WTC11 (cell line): ENCODE measurements at regions not wholly inside any gene's neighbourhood (a gene's known extent, or its start where the extent isn't known, plus 50 kb on each side); places are given as distances from the start of the nearest gene placed in this dataset.

Source experiments
- ATAC-seq: fragments of 200-7000 bp; cut with Tn5 transposase; 2 replicates; pipeline ENCODE4 v1.10.0; 2021; ENCODE audit warnings: mild to moderate bottlenecking, moderate library complexity
- CTCF ChIA-PET: fragments of 300-600 bp; sonication (Branson Sonifier 250); formaldehyde crosslinking; loops from one replicate; lab custom pipeline; 2021; ENCODE audit warnings: antibody characterized with exemption; lab: Charles Lee
- POLR2A ChIA-PET: fragments of 350-600 bp; sonication (Branson Sonifier 250); formaldehyde crosslinking; loops from one replicate; lab custom pipeline; 2021; ENCODE audit warnings: antibody characterized with exemption; lab: Charles Lee
- DNase-seq: peaks from one replicate; pipeline ENCODE4 v3.0.0; 2021; ENCODE audit warnings: low spot score
- H3K27ac Mint-ChIP-seq: 2 replicates; pipeline ENCODE4 v1.8.0; 2021; ENCODE audit warnings: mixed read lengths
- H3K27me3 Mint-ChIP-seq: 2 replicates; pipeline ENCODE4 v1.8.0; 2021; ENCODE audit warnings: low read depth, mild to moderate bottlenecking, moderate library complexity, mixed read lengths
- H3K36me3 Mint-ChIP-seq: 2 replicates; pipeline ENCODE4 v1.8.0; 2021; ENCODE audit warnings: mixed read lengths
- H3K4me1 Mint-ChIP-seq: 2 replicates; pipeline ENCODE4 v1.8.0; 2022; ENCODE audit warnings: mixed read lengths
- H3K4me3 Mint-ChIP-seq: 2 replicates; pipeline ENCODE4 v1.8.0; 2021; ENCODE audit warnings: mild to moderate bottlenecking, moderate library complexity, mixed read lengths
- H3K9me3 Mint-ChIP-seq: 2 replicates; pipeline ENCODE4 v1.8.0; 2021; ENCODE audit warnings: mixed read lengths
- AR ChIP-seq: fragments of 250-450 bp; sonication (Bioruptor Pico); IDR thresholded peaks from 2 replicates; pipeline ENCODE4 v1.9.0; 2021; ENCODE audit warnings: mild to moderate bottlenecking
- EMX1 ChIP-seq: fragments of 250-450 bp; sonication (Bioruptor Pico); IDR thresholded peaks from 2 replicates; pipeline ENCODE4 v1.8.0; 2021; ENCODE audit warnings: mild to moderate bottlenecking
- FOXP1 ChIP-seq: sonication (generic); formaldehyde crosslinking; IDR thresholded peaks from 2 replicates; pipeline ENCODE4 v1.8.0; 2022; ENCODE audit warnings: missing genetic modification reagents, mild to moderate bottlenecking, moderate library complexity, borderline replicate concordance
- MLX ChIP-seq: sonication (generic); formaldehyde crosslinking; IDR thresholded peaks from 2 replicates; pipeline ENCODE4 v1.8.1; 2023; ENCODE audit warnings: mild to moderate bottlenecking, missing genetic modification reagents, moderate library complexity
- MXD4 ChIP-seq: fragments of 250-450 bp; sonication (Bioruptor Pico); IDR thresholded peaks from 2 replicates; pipeline ENCODE4 v1.8.0; 2021; ENCODE audit warnings: mild to moderate bottlenecking, moderate library complexity, borderline replicate concordance
- NFYB ChIP-seq: sonication (generic); formaldehyde crosslinking; conservative IDR thresholded peaks from 2 replicates; pipeline ENCODE4 v1.8.0; 2022; ENCODE audit warnings: low read depth, missing genetic modification reagents
- SMAD3 ChIP-seq: sonication (generic); formaldehyde crosslinking; IDR thresholded peaks from 2 replicates; pipeline ENCODE4 v1.8.0; 2022; ENCODE audit warnings: missing genetic modification reagents, mild to moderate bottlenecking, borderline replicate concordance
- SOX15 ChIP-seq: fragments of 250-450 bp; sonication (Bioruptor Pico); IDR thresholded peaks from 2 replicates; pipeline ENCODE4 v1.9.0; 2021; ENCODE audit warnings: mild to moderate bottlenecking
- SP1 ChIP-seq: sonication (generic); formaldehyde crosslinking; conservative IDR thresholded peaks from 2 replicates; pipeline ENCODE4 v1.8.1; 2022; ENCODE audit warnings: missing genetic modification reagents
- TCF7 ChIP-seq: sonication (generic); formaldehyde crosslinking; IDR thresholded peaks from 2 replicates; pipeline ENCODE4 v1.8.0; 2022; ENCODE audit warnings: mild to moderate bottlenecking, low read depth, missing genetic modification reagents, moderate library complexity
- TP53 ChIP-seq: sonication (generic); formaldehyde crosslinking; IDR thresholded peaks from 2 replicates; pipeline ENCODE4 v1.8.1; 2023; ENCODE audit warnings: mild to moderate bottlenecking, missing genetic modification reagents
- USF2 ChIP-seq: sonication (generic); formaldehyde crosslinking; IDR thresholded peaks from 2 replicates; pipeline ENCODE4 v1.8.1; 2023; ENCODE audit warnings: mild to moderate bottlenecking, missing genetic modification reagents, moderate library complexity
- ZBTB21 ChIP-seq: sonication (generic); formaldehyde crosslinking; IDR thresholded peaks from 2 replicates; pipeline ENCODE4 v1.8.1; 2023; ENCODE audit warnings: mild to moderate bottlenecking, missing genetic modification reagents, borderline replicate concordance
- ZNF121 ChIP-seq: sonication (generic); formaldehyde crosslinking; IDR thresholded peaks from 2 replicates; pipeline ENCODE4 v1.8.0; 2023; ENCODE audit warnings: missing genetic modification reagents
- ZNF138 ChIP-seq: sonication (generic); formaldehyde crosslinking; conservative IDR thresholded peaks from 2 replicates; pipeline ENCODE4 v1.8.1; 2022; ENCODE audit warnings: mild to moderate bottlenecking, moderate library complexity, missing genetic modification reagents
- ZNF219 ChIP-seq: sonication (generic); formaldehyde crosslinking; IDR thresholded peaks from 2 replicates; pipeline ENCODE4 v1.8.0; 2023; ENCODE audit warnings: missing genetic modification reagents, mild to moderate bottlenecking, borderline replicate concordance
- ZNF263 ChIP-seq: sonication (generic); formaldehyde crosslinking; IDR thresholded peaks from 2 replicates; pipeline ENCODE4 v1.8.1; 2022; ENCODE audit warnings: low read depth, mild to moderate bottlenecking, moderate library complexity, missing genetic modification reagents
- ZNF423 ChIP-seq: fragments of 250-450 bp; sonication (Bioruptor Pico); IDR thresholded peaks from 2 replicates; pipeline ENCODE4 v2.1.2; 2022; ENCODE audit warnings: mild to moderate bottlenecking, moderate library complexity
- ZNF671 ChIP-seq: fragments of 250-450 bp; sonication (Bioruptor Pico); IDR thresholded peaks from 2 replicates; pipeline ENCODE4 v1.8.0; 2021; ENCODE audit warnings: mild to moderate bottlenecking
- TF ChIP-seq, protein P1 (sequence below): sonication (generic); formaldehyde crosslinking; IDR thresholded peaks from 2 replicates; pipeline ENCODE4 v1.8.0; 2023; ENCODE audit warnings: mild to moderate bottlenecking, missing genetic modification reagents

GRCh38 chr5:25851301-25851700, 1187.1 kb downstream of the CDH9 start:
- TF ChIP-seq, protein P1, sequence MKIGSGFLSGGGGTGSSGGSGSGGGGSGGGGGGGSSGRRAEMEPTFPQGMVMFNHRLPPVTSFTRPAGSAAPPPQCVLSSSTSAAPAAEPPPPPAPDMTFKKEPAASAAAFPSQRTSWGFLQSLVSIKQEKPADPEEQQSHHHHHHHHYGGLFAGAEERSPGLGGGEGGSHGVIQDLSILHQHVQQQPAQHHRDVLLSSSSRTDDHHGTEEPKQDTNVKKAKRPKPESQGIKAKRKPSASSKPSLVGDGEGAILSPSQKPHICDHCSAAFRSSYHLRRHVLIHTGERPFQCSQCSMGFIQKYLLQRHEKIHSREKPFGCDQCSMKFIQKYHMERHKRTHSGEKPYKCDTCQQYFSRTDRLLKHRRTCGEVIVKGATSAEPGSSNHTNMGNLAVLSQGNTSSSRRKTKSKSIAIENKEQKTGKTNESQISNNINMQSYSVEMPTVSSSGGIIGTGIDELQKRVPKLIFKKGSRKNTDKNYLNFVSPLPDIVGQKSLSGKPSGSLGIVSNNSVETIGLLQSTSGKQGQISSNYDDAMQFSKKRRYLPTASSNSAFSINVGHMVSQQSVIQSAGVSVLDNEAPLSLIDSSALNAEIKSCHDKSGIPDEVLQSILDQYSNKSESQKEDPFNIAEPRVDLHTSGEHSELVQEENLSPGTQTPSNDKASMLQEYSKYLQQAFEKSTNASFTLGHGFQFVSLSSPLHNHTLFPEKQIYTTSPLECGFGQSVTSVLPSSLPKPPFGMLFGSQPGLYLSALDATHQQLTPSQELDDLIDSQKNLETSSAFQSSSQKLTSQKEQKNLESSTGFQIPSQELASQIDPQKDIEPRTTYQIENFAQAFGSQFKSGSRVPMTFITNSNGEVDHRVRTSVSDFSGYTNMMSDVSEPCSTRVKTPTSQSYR (CRISPR knock-in tag): no peak
- TF ChIP-seq SMAD3 (CRISPR knock-in tag): no peak
- TF ChIP-seq ZNF121 (CRISPR knock-in tag): no peak
- TF ChIP-seq TCF7 (CRISPR knock-in tag): no peak
- TF ChIP-seq FOXP1 (CRISPR knock-in tag): no peak
- no peak for TF ChIP-seq ZNF263 (CRISPR knock-in tag)
- TF ChIP-seq ZNF423 (CRISPR knock-in tag): no peak
- no peak for TF ChIP-seq EMX1
- TF ChIP-seq, all 79 proteins: peak for 0
- Mint-ChIP-seq H3K9me3 (peaks cover 4% of the 10 kb centered on the region), H3K4me1 (peaks cover 5% of the 10 kb centered on the region; the same call in 1 of the 2 replicates), H3K4me3 (no peak overlapping the region), H3K36me3 (no peaks in the 10 kb centered on the region; the same call in 1 of the 2 replicates), H3K27me3 (no peaks in the 10 kb centered on the region), H3K27ac (no peak overlapping the region)
- DNase-seq: no peak
- CTCF ChIA-PET: no interaction called here
- ATAC-seq: peak; percentile 43
- POLR2A ChIA-PET: no interaction called here

DNA sequence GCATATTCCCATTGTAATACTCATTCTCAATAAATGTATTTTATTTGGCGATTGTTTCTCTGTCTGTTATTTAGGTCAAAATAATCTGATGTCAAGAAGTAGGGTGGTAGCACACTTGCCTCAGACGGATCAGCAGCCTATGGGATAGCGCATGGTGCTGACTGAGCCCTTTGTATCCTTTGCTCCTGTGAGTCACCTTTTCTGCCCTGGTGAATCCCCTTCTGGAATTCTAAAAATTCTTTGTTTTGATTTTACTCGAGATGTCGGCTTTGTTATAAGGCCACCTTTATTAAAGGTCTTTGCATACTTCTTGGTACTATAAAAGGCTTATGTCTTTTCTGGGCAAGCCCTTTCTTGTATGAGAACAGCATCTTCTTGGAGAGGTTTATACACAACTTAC, 1187.8 kb downstream of the CDH9 start:
- Mint-ChIP-seq H3K9me3 (peaks cover 11% of the 10 kb centered on the region), H3K27me3 (no peaks in the 10 kb centered on the region), H3K36me3 (peaks cover 1% of the 10 kb centered on the region; the same call in 1 of the 2 replicates), H3K27ac (no peak overlapping the region), H3K4me1 (peaks cover 5% of the 10 kb centered on the region; the same call in 1 of the 2 replicates), H3K4me3 (no peak overlapping the region)
- ATAC-seq (peak; percentile 67), DNase-seq (no peak)
- POLR2A ChIA-PET: no interaction called here
- CTCF ChIA-PET: no interaction called here
- TF ChIP-seq NFYB (CRISPR knock-in tag) (no peak), TP53 (CRISPR knock-in tag) (no peak), SMAD3 (CRISPR knock-in tag) (no peak), SP1 (CRISPR knock-in tag) (no peak), ZNF671 (CRISPR knock-in tag) (no peak), USF2 (no peak), MLX (no peak), ZBTB21 (no peak), ZNF138 (CRISPR knock-in tag) (no peak), AR (no peak), SOX15 (CRISPR knock-in tag) (no peak), ZNF219 (no peak), TCF7 (CRISPR knock-in tag) (no peak), MXD4 (CRISPR knock-in tag) (no peak)
